Body of pancreas (tissue), 4 donors: ENCODE measurements at regions not wholly inside any gene's neighbourhood (a gene's known extent, or its start where the extent isn't known, plus 50 kb on each side); places are given as distances from the start of the nearest gene placed in this dataset.
A peak's percentile ranks its signal among the peaks of the same experiment; 100 is the strongest.

Experiments
- ATAC-seq: fragments of 150-250 bp; one replicate; pipeline ENCODE4 v1.9.1; 2016
- DNase-seq, 4 donors: peaks; one replicate each; pipeline ENCODE4 v3.0.0-alpha.2; 2019
- H3K27ac ChIP-seq, 4 donors: fragments of 200-600 bp; sonication (generic); 1 replicate in 3 of 4; 2 replicates in 1 of 4; pipeline versions ENCODE4 v1.5.1 to v1.6.1; 2016 to 2019; ENCODE audit warnings: mild to moderate bottlenecking in 1 of 4, mixed read lengths in 1 of 4, moderate library complexity in 1 of 4
- H3K27me3 ChIP-seq, 2 donors: fragments of 200-600 bp; sonication (generic); one replicate each; pipeline ENCODE4 v1.6.0; 2016; ENCODE audit warnings: mild to moderate bottlenecking in 1 of 2
- H3K36me3 ChIP-seq, 2 donors: fragments of 200-600 bp; sonication (generic); replicated peaks in 1 of 2; 2 replicates each; pipeline ENCODE4 v1.5.1; 2016; ENCODE audit warnings: low read depth in 2 of 2; ENCODE audit not compliant: insufficient read depth in 1 of 2
- H3K4me1 ChIP-seq: fragments of 200-600 bp; sonication (generic); one replicate; pipeline ENCODE4 v1.6.0; 2016
- H3K4me3 ChIP-seq, 2 donors: fragments of 200-600 bp; sonication (generic); 1 replicate in 1 of 2; 2 replicates in 1 of 2; pipeline ENCODE4 v1.5.1; 2016 to 2019
- H3K9me3 ChIP-seq, 3 donors: fragments of 200-600 bp; sonication (generic); 1 replicate in 2 of 3; 2 replicates in 1 of 3; pipeline ENCODE4 v1.5.1; 2016
- POLR2A ChIP-seq, 3 donors: fragments of 450-650 bp; IDR thresholded peaks; one replicate each; pipeline ENCODE4 v1.6.1; 2016; ENCODE audit warnings: antibody characterized with exemption in 3 of 3, mild to moderate bottlenecking in 2 of 3
- WGBS, 2 donors: methylation state at CpG; one replicate each; pipeline ENCODE4 v1.1.5; 2017; 5-methylcytosine and 5-hydroxymethylcytosine counted together
- intact Hi-C: fragments of 100-400 bp; cut with DNase I; formaldehyde crosslinking; loops from one replicate; pipeline ENCODE4 v1.15.1; 2023
- TF ChIP-seq, protein P1 (sequence below), 7 experiments: fragments of 450-650 bp in 4 of 7; fragments of 200-600 bp in 3 of 7; sonication (generic) in 3 of 7; IDR thresholded peaks; one replicate each; pipeline ENCODE4 v1.5.1; 2016 to 2019; ENCODE audit warnings: antibody characterized with exemption in 7 of 7

DNA sequence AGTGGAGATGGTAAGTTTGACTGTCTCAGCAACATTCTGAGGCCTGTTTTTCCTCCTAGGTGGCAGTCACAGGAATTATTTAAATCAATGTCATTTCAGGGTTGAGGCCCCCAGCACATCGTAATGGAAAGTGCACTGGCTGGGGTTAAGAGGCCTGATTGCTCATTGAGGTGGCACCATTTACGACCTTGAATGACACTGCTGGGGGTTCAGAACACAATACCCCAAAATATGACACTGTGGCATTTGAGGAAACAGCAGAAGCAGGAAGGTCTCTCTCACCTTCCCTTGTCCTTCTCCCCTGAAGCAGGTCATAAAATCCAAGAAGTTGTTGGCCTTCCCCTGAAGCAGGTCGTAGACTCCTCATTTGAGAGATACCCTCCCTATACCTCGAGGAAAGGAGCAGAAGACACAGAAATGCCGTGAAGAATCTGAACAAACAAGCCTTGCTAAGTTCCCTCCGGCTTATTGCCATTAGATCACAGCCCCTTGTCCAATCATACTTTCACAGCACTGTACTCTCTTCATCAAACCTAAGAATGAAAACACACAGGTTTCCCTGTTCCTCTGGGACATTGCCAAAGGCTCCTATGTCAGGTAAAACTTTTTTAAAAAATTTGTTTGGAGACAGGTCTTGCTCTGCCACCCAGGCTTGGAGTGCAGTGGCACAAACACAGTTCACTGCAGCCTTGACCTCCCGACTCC, 71.3 kb downstream of the S1PR1 start:
- H3K4me3 ChIP-seq = no peak overlapping the region
- H3K4me1 ChIP-seq = peaks cover 5% of the 10 kb centered on the region
- ATAC-seq (no peak), DNase-seq (no peak)
- intact Hi-C loops = no loop called here
- TF ChIP-seq, protein P1, sequence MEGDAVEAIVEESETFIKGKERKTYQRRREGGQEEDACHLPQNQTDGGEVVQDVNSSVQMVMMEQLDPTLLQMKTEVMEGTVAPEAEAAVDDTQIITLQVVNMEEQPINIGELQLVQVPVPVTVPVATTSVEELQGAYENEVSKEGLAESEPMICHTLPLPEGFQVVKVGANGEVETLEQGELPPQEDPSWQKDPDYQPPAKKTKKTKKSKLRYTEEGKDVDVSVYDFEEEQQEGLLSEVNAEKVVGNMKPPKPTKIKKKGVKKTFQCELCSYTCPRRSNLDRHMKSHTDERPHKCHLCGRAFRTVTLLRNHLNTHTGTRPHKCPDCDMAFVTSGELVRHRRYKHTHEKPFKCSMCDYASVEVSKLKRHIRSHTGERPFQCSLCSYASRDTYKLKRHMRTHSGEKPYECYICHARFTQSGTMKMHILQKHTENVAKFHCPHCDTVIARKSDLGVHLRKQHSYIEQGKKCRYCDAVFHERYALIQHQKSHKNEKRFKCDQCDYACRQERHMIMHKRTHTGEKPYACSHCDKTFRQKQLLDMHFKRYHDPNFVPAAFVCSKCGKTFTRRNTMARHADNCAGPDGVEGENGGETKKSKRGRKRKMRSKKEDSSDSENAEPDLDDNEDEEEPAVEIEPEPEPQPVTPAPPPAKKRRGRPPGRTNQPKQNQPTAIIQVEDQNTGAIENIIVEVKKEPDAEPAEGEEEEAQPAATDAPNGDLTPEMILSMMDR (IDR thresholded peaks at IDR 0.05) = no peak
- TF ChIP-seq POLR2A (IDR thresholded peaks at IDR 0.05) = no peak
- H3K27ac ChIP-seq = no peak overlapping the region
- 44 to 52% methylated on average over 7 of the region's 7 CpGs for WGBS, 2 donors
- H3K27me3 ChIP-seq = no peaks in the 10 kb centered on the region
- no peaks in the 10 kb centered on the region for H3K36me3 ChIP-seq
- no peaks in the 10 kb centered on the region for H3K9me3 ChIP-seq

- Histone ChIP-seq H3K27ac (no peak overlapping the region), H3K9me3 (no peaks in the 10 kb centered on the region), H3K4me3 (no peak overlapping the region), H3K36me3 (no peaks in the 10 kb centered on the region), H3K4me1 (peaks cover 5% of the 10 kb centered on the region), H3K27me3 (no peaks in the 10 kb centered on the region)
- intact Hi-C loops = no loop called here
- TF ChIP-seq, protein P1 (IDR thresholded peaks at IDR 0.05) = no peak
- no peak for TF ChIP-seq POLR2A (IDR thresholded peaks at IDR 0.05)
- 9 to 19% methylated on average over 8 of the region's 8 CpGs for WGBS, 2 donors
- DNase-seq (no peak), ATAC-seq (no peak)
Observed at GRCh38 chr1:101308935-101309333, 72.1 kb downstream of the S1PR1 start.

- intact Hi-C loops = no loop called here
- TF ChIP-seq, protein P1 (IDR thresholded peaks at IDR 0.05) = peak; percentile 69 to 87 (median 75)
- TF ChIP-seq POLR2A (IDR thresholded peaks at IDR 0.05) = no peak
Observed at GRCh38 chr1:101309334-101310311, 72.8 kb downstream of the S1PR1 start.

GRCh38 chr1:101310506-101310905, 73.7 kb downstream of the S1PR1 start:
- TF ChIP-seq, protein P1 (IDR thresholded peaks at IDR 0.05) = no peak
- no peak for TF ChIP-seq POLR2A (IDR thresholded peaks at IDR 0.05)
- no peak overlapping the region for H3K27ac ChIP-seq
- H3K36me3 ChIP-seq = no peaks in the 10 kb centered on the region
- WGBS, 2 donors = 37 to 43% methylated on average over 2 of the region's 2 CpGs
- H3K4me1 ChIP-seq = peaks cover 5% of the 10 kb centered on the region
- no peaks in the 10 kb centered on the region for H3K9me3 ChIP-seq
- ATAC-seq = no peak
- H3K27me3 ChIP-seq = no peaks in the 10 kb centered on the region
- intact Hi-C loops = no loop called here
- no peak for DNase-seq
- no peak overlapping the region for H3K4me3 ChIP-seq

More at GRCh38 chr1:101309334-101310311, 72.8 kb downstream of the S1PR1 start:
- Histone ChIP-seq H3K4me1 (peaks cover 5% of the 10 kb centered on the region), H3K27me3 (no peaks in the 10 kb centered on the region), H3K9me3 (no peaks in the 10 kb centered on the region), H3K36me3 (no peaks in the 10 kb centered on the region), H3K27ac (no peak overlapping the region), H3K4me3 (no peak overlapping the region)
- DNase-seq = peak; percentile 43 to 61 (median 58)
- WGBS, 2 donors = 5 to 9% methylated on average over 37 of the region's 37 CpGs
- ATAC-seq = peak; percentile 84
